HG02642 (cell line): ENCODE measurements at regions not wholly inside any gene's neighbourhood (a gene's known extent, or its start where the extent isn't known, plus 50 kb on each side); places are given as distances from the start of the nearest gene placed in this dataset.

Experiments used
- ATAC-seq: cut with Tn5 transposase; IDR thresholded peaks from one replicate; pipeline ENCODE4 v1.9.1; 2021; ENCODE audit warnings: mild to moderate bottlenecking; ENCODE audit not compliant: unreplicated experiment, poor library complexity

GRCh38 chr20:9981829-9982228, 53.0 kb upstream of the ANKEF1 start:
- ATAC-seq, result no peak

GRCh38 chr20:9978397-9979004, 56.3 kb upstream of the ANKEF1 start:
- ATAC-seq, result peak; percentile 94

- ATAC-seq, result no peak
These were observed 57.2 kb upstream of the ANKEF1 start for GRCh38 chr20:9977629-9978028.

- no peak for ATAC-seq
These were observed 60.5 kb upstream of the ANKEF1 start for GRCh38 chr20:9974324-9974723.

GRCh38 chr20:9971746-9972145, 63.0 kb upstream of the ANKEF1 start:
- ATAC-seq, result no peak

GRCh38 chr20:9969626-9970025, 65.2 kb upstream of the ANKEF1 start:
- ATAC-seq, result no peak

- no peak for ATAC-seq
These were observed 66.8 kb upstream of the ANKEF1 start for GRCh38 chr20:9968015-9968414.

- ATAC-seq, result no peak
These were observed 67.8 kb upstream of the ANKEF1 start for GRCh38 chr20:9966966-9967365.

GRCh38 chr20:9963029-9963428, 71.8 kb upstream of the ANKEF1 start:
- ATAC-seq, result no peak

- no peak for ATAC-seq
These were observed 76.1 kb upstream of the ANKEF1 start for GRCh38 chr20:9958693-9959092.

- no peak for ATAC-seq
These were observed 79.1 kb upstream of the ANKEF1 start for GRCh38 chr20:9955646-9956045.

- ATAC-seq, result no peak
These were observed 85.2 kb upstream of the ANKEF1 start for GRCh38 chr20:9949563-9949962.

- no peak for ATAC-seq
These were observed 89.4 kb upstream of the ANKEF1 start for GRCh38 chr20:9945408-9945807.

GRCh38 chr20:9942736-9943135, 92.1 kb upstream of the ANKEF1 start:
- ATAC-seq, result no peak

- no peak for ATAC-seq
These were observed 94.5 kb upstream of the ANKEF1 start for GRCh38 chr20:9940329-9940728.

- no peak for ATAC-seq
These were observed 95.6 kb upstream of the ANKEF1 start for GRCh38 chr20:9939231-9939630.

- ATAC-seq, result no peak
These were observed 96.4 kb upstream of the PAK5 start for GRCh38 chr20:9935285-9935684.

GRCh38 chr20:9930142-9930541, 91.3 kb upstream of the PAK5 start:
- ATAC-seq, result no peak

- ATAC-seq, result no peak
These were observed 90.1 kb upstream of the PAK5 start for GRCh38 chr20:9928955-9929354.

GRCh38 chr20:9928281-9928737, 89.4 kb upstream of the PAK5 start:
- ATAC-seq, result peak; percentile 91

- ATAC-seq, result no peak
These were observed 88.3 kb upstream of the PAK5 start for GRCh38 chr20:9927224-9927623.

- no peak for ATAC-seq
These were observed 87.6 kb upstream of the PAK5 start for GRCh38 chr20:9926476-9926875.

GRCh38 chr20:9926007-9926406, 87.1 kb upstream of the PAK5 start:
- no peak for ATAC-seq
